Small intestine (tissue), 7 donors: ENCODE measurements at regions not wholly inside any gene's neighbourhood (a gene's known extent, or its start where the extent isn't known, plus 50 kb on each side); places are given as distances from the start of the nearest gene placed in this dataset.
"Not testable (repeated sequence)": the region's sequence is repeated elsewhere in the genome, so short reads cannot be mapped to it uniquely, and the experiment has no call there.

Experiments used
- DNase-seq, 2 donors: peaks; one replicate each; pipeline versions ENCODE4 v3.0.0 to v3.0.0-alpha.2; 2013
- FAIRE-seq: peaks from 2 replicates; lab custom pipeline; 2012; peaks lifted over from hg19 to GRCh38; lab: Jason Lieb, UNC
- H3K27ac ChIP-seq, 3 donors: one replicate each; pipeline ENCODE4 v1.5.1; 2013; ENCODE audit warnings: low read length in 2 of 3, mild to moderate bottlenecking in 2 of 3, control low read depth in 1 of 3, inconsistent platforms in 1 of 3, low read depth in 1 of 3, moderate library complexity in 1 of 3
- H3K27me3 ChIP-seq, 3 donors: one replicate each; pipeline ENCODE4 v1.6.1; 2013; ENCODE audit warnings: low read length in 3 of 3, inconsistent platforms in 1 of 3; ENCODE audit not compliant: control insufficient read depth in 3 of 3, insufficient read depth in 3 of 3
- H3K36me3 ChIP-seq, 3 donors: one replicate each; pipeline ENCODE4 v1.6.1; 2013; ENCODE audit warnings: low read length in 3 of 3, inconsistent platforms in 1 of 3, low read depth in 1 of 3, mild to moderate bottlenecking in 1 of 3, moderate library complexity in 1 of 3; ENCODE audit not compliant: control insufficient read depth in 3 of 3, insufficient read depth in 2 of 3
- H3K4me1 ChIP-seq, 3 donors: one replicate each; pipeline ENCODE4 v1.6.1; 2013; ENCODE audit warnings: low read length in 2 of 3, inconsistent platforms in 1 of 3, low read depth in 1 of 3, mild to moderate bottlenecking in 1 of 3, moderate library complexity in 1 of 3; ENCODE audit not compliant: control insufficient read depth in 3 of 3, insufficient read depth in 2 of 3
- H3K4me3 ChIP-seq, 3 donors: one replicate each; pipeline ENCODE4 v1.5.1; 2013; ENCODE audit warnings: low read length in 3 of 3, control low read depth in 1 of 3, inconsistent platforms in 1 of 3, low read depth in 1 of 3, mild to moderate bottlenecking in 1 of 3, moderate library complexity in 1 of 3
- H3K9me3 ChIP-seq, 2 donors: one replicate each; pipeline ENCODE4 v1.6.1; 2013; ENCODE audit warnings: low read depth in 1 of 2, low read length in 1 of 2; ENCODE audit not compliant: control insufficient read depth in 2 of 2, insufficient read depth in 1 of 2
- WGBS, 3 donors: extraction: QIAGEN DNeasy Blood & Tissue Kit; methylation state at CpG; one replicate each; pipeline ENCODE4 v1.1.7; 2013; 5-methylcytosine and 5-hydroxymethylcytosine counted together
- donor health status: healthy with polysubstance abuse.
- donor health status: control.
- donor health status: control.
- donor health status: Bipolar disorder and iron deficiency.
- donor health status: healthy.

DNA sequence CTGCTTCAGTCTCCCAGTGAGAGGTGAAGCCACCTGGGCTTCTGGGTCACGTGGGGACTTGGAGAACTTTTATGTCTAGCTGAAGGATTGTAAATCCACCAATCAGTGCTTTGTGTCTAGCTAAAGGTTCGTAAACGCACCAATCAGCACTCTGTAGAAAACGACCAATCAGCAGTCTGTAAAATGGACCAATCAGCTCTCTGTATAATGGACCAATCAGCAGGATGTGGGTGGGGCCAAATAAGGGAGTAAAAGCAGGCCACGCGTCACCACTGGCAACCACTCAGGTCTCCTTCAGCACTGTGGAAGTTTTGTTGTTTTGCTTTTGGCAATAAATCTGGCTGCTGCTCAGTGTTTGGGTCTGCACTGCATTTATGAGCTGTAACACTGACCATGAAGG, 69.1 kb upstream of the NREP start:
- WGBS, 3 donors = 81 to 92% (median 82%) methylated on average over 6 of the region's 6 CpGs
- no peak for FAIRE-seq
- H3K4me1 ChIP-seq = no peaks in the 10 kb centered on the region

DNA sequence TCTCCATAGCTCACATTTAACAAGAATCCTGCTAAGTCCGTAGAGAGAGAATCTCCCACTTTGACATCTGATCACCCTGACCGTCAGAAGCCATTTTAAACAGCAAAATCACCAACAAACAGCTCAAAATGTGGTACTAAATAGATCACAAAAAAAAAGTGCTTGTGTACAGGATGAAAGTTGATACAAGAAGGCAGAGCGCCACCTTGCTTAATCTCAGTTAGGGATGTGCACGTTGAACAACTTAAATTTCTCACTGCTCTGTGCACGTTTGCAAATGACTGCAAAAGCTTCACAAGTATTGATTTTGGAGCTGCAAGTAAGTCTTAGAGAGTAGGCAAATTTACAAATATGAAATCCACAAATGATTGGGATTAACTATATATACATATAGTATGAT, 63.1 kb upstream of the NREP start:
- H3K4me1 ChIP-seq = no peaks in the 10 kb centered on the region
- FAIRE-seq = no peak
- no peaks in the 10 kb centered on the region for H3K36me3 ChIP-seq
- H3K27ac ChIP-seq = no peak overlapping the region
- H3K4me3 ChIP-seq = no peak overlapping the region
- H3K27me3 ChIP-seq = no peaks in the 10 kb centered on the region
- peaks cover 0 to 4% of the 10 kb centered on the region in 2 donors for H3K9me3 ChIP-seq
- WGBS, 3 donors = 67 to 74% (median 69%) methylated on average over 5 of the region's 5 CpGs
- peak in 1 of 2 donors; percentile 2 for DNase-seq

More for the DNA sequence above, 69.1 kb upstream of the NREP start:
- H3K27me3 ChIP-seq = no peaks in the 10 kb centered on the region
- no peak for DNase-seq
- H3K36me3 ChIP-seq = no peaks in the 10 kb centered on the region
- H3K4me3 ChIP-seq = no peak overlapping the region
- no peaks in the 10 kb centered on the region for H3K9me3 ChIP-seq
- no peak overlapping the region for H3K27ac ChIP-seq

DNA sequence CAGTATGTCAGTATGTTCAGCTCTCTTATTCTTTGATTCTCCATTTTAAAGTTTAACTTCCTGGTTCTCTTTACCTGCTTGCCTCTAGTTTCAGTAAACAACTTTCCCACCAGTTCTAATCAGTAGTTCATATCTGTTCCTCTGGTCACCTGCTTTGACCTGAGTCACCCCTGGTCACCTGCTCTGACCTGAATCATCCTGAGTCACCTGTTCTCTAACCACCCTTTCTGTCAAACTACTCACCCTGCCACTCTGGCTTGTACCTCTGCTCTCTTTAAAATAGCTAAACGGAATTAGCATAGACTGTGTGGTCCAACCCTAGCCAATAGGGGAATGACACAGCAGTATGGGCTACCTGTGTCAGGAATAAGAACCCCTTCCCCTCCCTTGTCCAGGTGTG, 62.0 kb upstream of the NREP start:
- not testable (repeated sequence) for H3K27me3 ChIP-seq, DNase-seq, H3K4me3 ChIP-seq, H3K9me3 ChIP-seq, H3K36me3 ChIP-seq, H3K4me1 ChIP-seq, FAIRE-seq, H3K27ac ChIP-seq
- WGBS, 3 donors = 70 to 93% (median 92%) methylated on average over 1 of the region's 1 CpG

DNA sequence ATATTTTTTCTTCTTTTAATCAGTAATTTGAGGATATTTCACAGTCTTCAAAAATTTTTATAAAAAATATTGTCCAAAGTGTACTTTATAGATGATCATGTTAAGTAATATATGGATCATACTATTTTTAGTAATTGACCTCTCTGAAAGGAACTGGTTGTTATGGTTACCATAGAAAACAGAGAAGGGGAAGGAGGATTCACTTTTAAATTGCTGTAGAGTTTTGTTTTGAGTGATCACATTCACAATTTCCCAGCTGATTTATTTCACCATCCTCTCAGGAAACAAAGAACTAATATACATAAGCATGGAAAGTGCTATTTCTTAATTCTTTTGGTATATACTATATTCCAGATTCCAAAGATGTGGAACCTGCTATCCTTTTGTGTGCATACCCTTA, 56.5 kb upstream of the NREP start:
- no peak for FAIRE-seq

DNA sequence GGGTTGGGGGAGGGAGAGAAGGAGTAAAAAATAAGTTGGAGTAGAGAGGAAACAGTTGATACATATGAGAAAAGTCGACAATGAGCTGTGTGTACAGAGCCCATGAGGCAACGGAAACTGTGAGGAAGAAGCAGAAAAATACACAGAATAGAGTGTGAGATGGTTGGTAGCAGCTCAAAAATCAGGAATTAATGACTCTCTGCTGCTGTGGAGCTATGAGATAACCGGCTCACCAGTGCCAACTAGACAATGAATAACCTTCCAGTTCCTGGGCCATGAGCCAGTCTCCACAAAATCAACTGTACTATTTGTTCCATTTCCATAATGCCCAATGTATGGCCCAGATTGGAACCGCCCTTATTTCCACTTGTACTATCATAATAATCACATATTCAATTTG, 53.1 kb upstream of the NREP start:
- FAIRE-seq = no peak

More for the DNA sequence above, 56.5 kb upstream of the NREP start:
- H3K36me3 ChIP-seq = no peaks in the 10 kb centered on the region
- H3K4me3 ChIP-seq = no peak overlapping the region
- H3K27me3 ChIP-seq = no peaks in the 10 kb centered on the region
- no peaks in the 10 kb centered on the region for H3K9me3 ChIP-seq
- H3K4me1 ChIP-seq = no peaks in the 10 kb centered on the region
- DNase-seq = no peak
- no peak overlapping the region for H3K27ac ChIP-seq

More for the DNA sequence above, 53.1 kb upstream of the NREP start:
- 37 to 70% (median 54%) methylated on average over 4 of the region's 4 CpGs for WGBS, 3 donors
- H3K36me3 ChIP-seq = no peaks in the 10 kb centered on the region
- no peak overlapping the region for H3K27ac ChIP-seq
- H3K27me3 ChIP-seq = no peaks in the 10 kb centered on the region
- no peaks in the 10 kb centered on the region for H3K4me1 ChIP-seq
- H3K9me3 ChIP-seq = no peaks in the 10 kb centered on the region
- no peak for DNase-seq
- no peak overlapping the region for H3K4me3 ChIP-seq
